ENCODE measurements at regions not wholly inside any gene's neighbourhood (a gene's known extent, or its start where the extent isn't known, plus 50 kb on each side); places are given as distances from the start of the nearest gene placed in this dataset.
A peak's percentile ranks its signal among the peaks of the same experiment; 100 is the strongest.

GRCh38 chrX:2581296-2581695, 80.5 kb upstream of the DHRSX start:
- H4K20me1 ChIP-seq (ENCODE audit: control insufficient read depth, insufficient read depth, low read depth, low read length) = no peaks in the 10 kb centered on the region
- H3K4me3 ChIP-seq (ENCODE audit: low read length) = no peak overlapping the region
- no peak overlapping the region for H3K4me2 ChIP-seq (ENCODE audit: low read length)
- H3K36me3 ChIP-seq (ENCODE audit: control insufficient read depth, low read length) = no peaks in the 10 kb centered on the region
- H3K4me1 ChIP-seq (ENCODE audit: control insufficient read depth, low read length) = peaks cover 23% of the 10 kb centered on the region
- no peaks in the 10 kb centered on the region for H3F3A ChIP-seq (ENCODE audit: control insufficient read depth, insufficient read depth)
- no peaks in the 10 kb centered on the region for H3K9me2 ChIP-seq (replicated peaks; ENCODE audit: control insufficient read depth, low read length)
- H3K27ac ChIP-seq (ENCODE audit: low read depth, low read length) = no peak overlapping the region
- no peaks in the 10 kb centered on the region for H3K9me3 ChIP-seq (ENCODE audit: control insufficient read depth, insufficient read depth, low read length)
- H3K27me3 ChIP-seq (ENCODE audit: control insufficient read depth, low read length) = peaks cover 32% of the 10 kb centered on the region
- TF ChIP-seq EZH2phosphoT487 (IDR thresholded peaks at IDR 0.05; ENCODE audit: borderline replicate concordance, low read length) = no peak
- TF ChIP-seq CTCF (IDR thresholded peaks at IDR 0.05; ENCODE audit: low read depth, low read length, poor library complexity, severe bottlenecking) = no peak
- H3K79me2 ChIP-seq (ENCODE audit: control insufficient read depth, low read length) = no peaks in the 10 kb centered on the region

- Histone ChIP-seq H4K20me1 (ENCODE audit: control insufficient read depth, insufficient read depth, low read depth, low read length) (no peaks in the 10 kb centered on the region), H3K9me3 (ENCODE audit: control insufficient read depth, insufficient read depth, low read length) (no peaks in the 10 kb centered on the region), H3K79me2 (ENCODE audit: control insufficient read depth, low read length) (no peaks in the 10 kb centered on the region), H3K36me3 (ENCODE audit: control insufficient read depth, low read length) (no peaks in the 10 kb centered on the region), H3F3A (ENCODE audit: control insufficient read depth, insufficient read depth) (no peaks in the 10 kb centered on the region), H3K4me2 (ENCODE audit: low read length) (peak overlapping the region; percentile 53), H3K27me3 (ENCODE audit: control insufficient read depth, low read length) (peaks cover 18% of the 10 kb centered on the region), H3K9me2 (replicated peaks; ENCODE audit: control insufficient read depth, low read length) (no peaks in the 10 kb centered on the region), H3K4me3 (ENCODE audit: low read length) (peak overlapping the region; percentile 15; the same call in 1 of the 2 replicates), H3K27ac (ENCODE audit: low read depth, low read length) (no peak overlapping the region), H3K4me1 (ENCODE audit: control insufficient read depth, low read length) (peaks cover 23% of the 10 kb centered on the region)
- TF ChIP-seq EZH2phosphoT487 (IDR thresholded peaks at IDR 0.05; ENCODE audit: borderline replicate concordance, low read length) = no peak
- TF ChIP-seq CTCF (IDR thresholded peaks at IDR 0.05; ENCODE audit: low read depth, low read length, poor library complexity, severe bottlenecking) = no peak
Observed at GRCh38 chrX:2578864-2579263, 78.1 kb upstream of the DHRSX start.

GRCh38 chrX:2577844-2578466, 77.2 kb upstream of the DHRSX start:
- H3K4me1 ChIP-seq (ENCODE audit: control insufficient read depth, low read length) = peaks cover 23% of the 10 kb centered on the region
- no peaks in the 10 kb centered on the region for H3K79me2 ChIP-seq (ENCODE audit: control insufficient read depth, low read length)
- H3K27ac ChIP-seq (ENCODE audit: low read depth, low read length) = no peak overlapping the region
- no peaks in the 10 kb centered on the region for H3K9me3 ChIP-seq (ENCODE audit: control insufficient read depth, insufficient read depth, low read length)
- H3K4me2 ChIP-seq (ENCODE audit: low read length) = no peak overlapping the region
- no peak overlapping the region for H3K4me3 ChIP-seq (ENCODE audit: low read length)
- no peak for TF ChIP-seq EZH2phosphoT487 (IDR thresholded peaks at IDR 0.05; ENCODE audit: borderline replicate concordance, low read length)
- no peak for TF ChIP-seq CTCF (IDR thresholded peaks at IDR 0.05; ENCODE audit: low read depth, low read length, poor library complexity, severe bottlenecking)
- no peaks in the 10 kb centered on the region for H3K36me3 ChIP-seq (ENCODE audit: control insufficient read depth, low read length)
- H4K20me1 ChIP-seq (ENCODE audit: control insufficient read depth, insufficient read depth, low read depth, low read length) = no peaks in the 10 kb centered on the region
- no peaks in the 10 kb centered on the region for H3K9me2 ChIP-seq (replicated peaks; ENCODE audit: control insufficient read depth, low read length)
- H3K27me3 ChIP-seq (ENCODE audit: control insufficient read depth, low read length) = peaks cover 11% of the 10 kb centered on the region
- H3F3A ChIP-seq (ENCODE audit: control insufficient read depth, insufficient read depth) = no peaks in the 10 kb centered on the region

All from DOHH2 (cell line).